H9 (cell line): ENCODE measurements at regions not wholly inside any gene's neighbourhood (a gene's known extent, or its start where the extent isn't known, plus 50 kb on each side); places are given as distances from the start of the nearest gene placed in this dataset.

Experiments used
- DNase-seq: peaks from one replicate; pipeline ENCODE4 v3.0.0-alpha.2; 2017
- H2AFZ ChIP-seq: one replicate; pipeline ENCODE4 v1.6.1; 2013; ENCODE audit warnings: mild to moderate bottlenecking, low read length, control low read depth, moderate library complexity
- H2AK5ac ChIP-seq: 2 replicates; pipeline ENCODE4 v1.6.1; 2013; ENCODE audit warnings: low read length, control low read depth, mixed read lengths; ENCODE audit not compliant: insufficient read length
- H2BK120ac ChIP-seq: one replicate; pipeline ENCODE4 v1.6.1; 2013; ENCODE audit warnings: low read depth, mild to moderate bottlenecking, low read length, control low read depth, inconsistent platforms; ENCODE audit not compliant: poor library complexity, severe bottlenecking
- H2BK12ac ChIP-seq: 2 replicates; pipeline ENCODE4 v1.6.1; 2013; ENCODE audit warnings: low read length, control low read depth, mixed read lengths, low read depth; ENCODE audit not compliant: insufficient read length
- H2BK15ac ChIP-seq: 2 replicates; pipeline ENCODE4 v1.6.1; 2013; ENCODE audit warnings: low read depth, low read length, control low read depth
- H2BK20ac ChIP-seq: one replicate; pipeline ENCODE4 v1.6.1; 2013; ENCODE audit warnings: low read depth, mild to moderate bottlenecking, low read length, control low read depth, inconsistent platforms; ENCODE audit not compliant: poor library complexity, severe bottlenecking
- H2BK5ac ChIP-seq: 2 replicates; pipeline ENCODE4 v1.6.1; 2013; ENCODE audit warnings: low read length, control low read depth, mixed read lengths; ENCODE audit not compliant: insufficient read length
- H3K14ac ChIP-seq: 2 replicates; pipeline ENCODE4 v1.6.1; 2013; ENCODE audit warnings: low read length, control low read depth; ENCODE audit not compliant: insufficient read depth
- H3K18ac ChIP-seq: 2 replicates; pipeline ENCODE4 v1.6.1; 2013; ENCODE audit warnings: low read depth, mild to moderate bottlenecking, mixed read lengths, low read length, control low read depth; ENCODE audit not compliant: insufficient read length
- H3K23ac ChIP-seq: 2 replicates; pipeline ENCODE4 v1.6.1; 2013; ENCODE audit warnings: low read length, control low read depth, mixed read lengths, low read depth; ENCODE audit not compliant: insufficient read length
- H3K23me2 ChIP-seq: 2 replicates; pipeline ENCODE4 v1.6.1; 2013; ENCODE audit warnings: low read depth, mild to moderate bottlenecking, mixed read lengths, low read length, control low read depth; ENCODE audit not compliant: insufficient read length, poor library complexity, severe bottlenecking
- H3K27ac ChIP-seq: 2 replicates; pipeline ENCODE4 v1.5.1; 2013; ENCODE audit warnings: low read length, control low read depth, mixed read lengths, low read depth; ENCODE audit not compliant: insufficient read length
- H3K27me3 ChIP-seq: 2 replicates; pipeline ENCODE4 v1.6.1; 2013; ENCODE audit warnings: low read length, control low read depth, inconsistent platforms; ENCODE audit not compliant: insufficient read depth
- H3K4ac ChIP-seq: 2 replicates; pipeline ENCODE4 v1.6.1; 2013; ENCODE audit warnings: low read depth, mild to moderate bottlenecking, control low read depth, inconsistent platforms, low read length, moderate library complexity
- H3K4me1 ChIP-seq: 2 replicates; pipeline ENCODE4 v1.6.1; 2013; ENCODE audit warnings: low read length, control low read depth, inconsistent platforms; ENCODE audit not compliant: insufficient read depth
- H3K4me2 ChIP-seq: 2 replicates; pipeline ENCODE4 v1.6.1; 2013; ENCODE audit warnings: low read length, control low read depth, mixed read lengths; ENCODE audit not compliant: insufficient read length, insufficient read depth
- H3K56ac ChIP-seq: 2 replicates; pipeline ENCODE4 v1.6.1; 2013; ENCODE audit warnings: low read depth, mild to moderate bottlenecking, mixed read lengths, low read length, control low read depth; ENCODE audit not compliant: insufficient read length
- H3K79me1 ChIP-seq: 2 replicates; pipeline ENCODE4 v1.6.1; 2013; ENCODE audit warnings: low read depth, mild to moderate bottlenecking, moderate library complexity, low read length, control low read depth, inconsistent platforms; ENCODE audit not compliant: insufficient read depth, poor library complexity, severe bottlenecking
- H3K79me2 ChIP-seq: 2 replicates; pipeline ENCODE4 v1.6.1; 2013; ENCODE audit warnings: low read length, control low read depth, inconsistent platforms; ENCODE audit not compliant: insufficient read depth
- H3K9ac ChIP-seq: 2 replicates; pipeline ENCODE4 v1.6.1; 2013; ENCODE audit warnings: low read length, control low read depth, mixed read lengths; ENCODE audit not compliant: insufficient read length; ENCODE audit errors: extremely low read depth
- H3K9me3 ChIP-seq: one replicate; pipeline ENCODE4 v1.6.1; 2013; ENCODE audit warnings: low read depth, low read length, inconsistent platforms; ENCODE audit not compliant: control insufficient read depth
- H3T11ph ChIP-seq: one replicate; pipeline ENCODE4 v1.6.1; 2013; ENCODE audit warnings: mild to moderate bottlenecking, low read length, control low read depth, inconsistent platforms
- H4K20me1 ChIP-seq: one replicate; pipeline ENCODE4 v1.6.1; 2013; ENCODE audit not compliant: control insufficient read depth, insufficient read length, insufficient read depth
- H4K5ac ChIP-seq: 2 replicates; pipeline ENCODE4 v1.6.1; 2013; ENCODE audit warnings: low read depth, mild to moderate bottlenecking, mixed read lengths, low read length, control low read depth; ENCODE audit not compliant: insufficient read length
- H4K8ac ChIP-seq: replicated peaks from 2 replicates; pipeline ENCODE4 v1.6.1; 2013; ENCODE audit warnings: low read length, control low read depth, mixed read lengths, low read depth; ENCODE audit not compliant: insufficient read length
- H4K91ac ChIP-seq: 2 replicates; pipeline ENCODE4 v1.6.1; 2013; ENCODE audit warnings: low read depth, mild to moderate bottlenecking, moderate library complexity, mixed read lengths, low read length, control low read depth; ENCODE audit not compliant: insufficient read length
- H3K27ac Mint-ChIP-seq, 3 experiments: 2 replicates in 2 of 3; 3 replicates in 1 of 3; pipeline ENCODE4 v1.8.0; 2020 to 2021; ENCODE audit warnings: mixed read lengths in 3 of 3, mild to moderate bottlenecking in 1 of 3, moderate library complexity in 1 of 3
- H3K27me3 Mint-ChIP-seq: 2 replicates; pipeline ENCODE4 v1.8.0; 2021; ENCODE audit warnings: low read depth, mild to moderate bottlenecking, moderate library complexity, mixed read lengths
- H3K36me3 Mint-ChIP-seq, 3 experiments: 2 replicates in 2 of 3; 3 replicates in 1 of 3; pipeline ENCODE4 v1.8.0; 2020 to 2021; ENCODE audit warnings: low read depth in 3 of 3, mixed read lengths in 3 of 3; ENCODE audit not compliant: insufficient read depth in 1 of 3
- H3K4me1 Mint-ChIP-seq, 2 experiments: 2 replicates each; pipeline ENCODE4 v1.8.0; 2020; ENCODE audit warnings: mixed read lengths in 2 of 2
- H3K4me3 Mint-ChIP-seq, 2 experiments: 2 replicates in 1 of 2; 3 replicates in 1 of 2; pipeline ENCODE4 v1.8.0; 2020 to 2021; ENCODE audit warnings: mild to moderate bottlenecking in 2 of 2, mixed read lengths in 2 of 2, moderate library complexity in 1 of 2
- H3K9me3 Mint-ChIP-seq, 2 experiments: 2 replicates in 1 of 2; 3 replicates in 1 of 2; pipeline ENCODE4 v1.8.0; 2020; ENCODE audit warnings: mild to moderate bottlenecking in 2 of 2, mixed read lengths in 2 of 2, moderate library complexity in 1 of 2
- WGBS: extraction: QIAGEN DNeasy Blood & Tissue Kit; methylation state at CpG from one replicate; pipeline ENCODE4 v1.1.7; 2013; ENCODE audit warnings: missing lambda C conversion rate, low lambda C conversion rate, mixed read lengths; ENCODE audit not compliant: insufficient read length; ENCODE audit errors: extremely low coverage; 5-methylcytosine and 5-hydroxymethylcytosine counted together
- TF ChIP-seq, protein P1 (sequence below): fragments of 200-600 bp; sonication (generic); conservative IDR thresholded peaks from 3 replicates; pipeline ENCODE4 v1.8.0; 2021; ENCODE audit warnings: antibody characterized with exemption, mild to moderate bottlenecking

- Histone ChIP-seq H3K79me2 (no peaks in the 10 kb centered on the region), H3K18ac (no peak overlapping the region), H2AK5ac (no peak overlapping the region), H2BK120ac (no peak overlapping the region), H3K4me2 (no peak overlapping the region), H3T11ph (no peak overlapping the region), H3K27me3 (no peaks in the 10 kb centered on the region), H3K4ac (no peak overlapping the region), H3K9me3 (no peaks in the 10 kb centered on the region), H4K8ac (no peak overlapping the region), H3K14ac (no peak overlapping the region), H2BK20ac (no peak overlapping the region), H3K23ac (no peak overlapping the region), H3K23me2 (no peaks in the 10 kb centered on the region), H3K79me1 (no peaks in the 10 kb centered on the region), H3K56ac (no peak overlapping the region), H3K9ac (no peak overlapping the region), H2BK15ac (no peak overlapping the region), H4K5ac (no peak overlapping the region), H4K91ac (no peak overlapping the region), H3K27ac (no peak overlapping the region), H4K20me1 (no peaks in the 10 kb centered on the region), H2BK5ac (no peak overlapping the region), H2BK12ac (no peak overlapping the region), H3K4me1 (no peaks in the 10 kb centered on the region), H2AFZ (no peak overlapping the region)
- DNase-seq = no peak
- WGBS = no CpG with 5 or more reads among the region's 2 CpGs
- TF ChIP-seq, protein P1, sequence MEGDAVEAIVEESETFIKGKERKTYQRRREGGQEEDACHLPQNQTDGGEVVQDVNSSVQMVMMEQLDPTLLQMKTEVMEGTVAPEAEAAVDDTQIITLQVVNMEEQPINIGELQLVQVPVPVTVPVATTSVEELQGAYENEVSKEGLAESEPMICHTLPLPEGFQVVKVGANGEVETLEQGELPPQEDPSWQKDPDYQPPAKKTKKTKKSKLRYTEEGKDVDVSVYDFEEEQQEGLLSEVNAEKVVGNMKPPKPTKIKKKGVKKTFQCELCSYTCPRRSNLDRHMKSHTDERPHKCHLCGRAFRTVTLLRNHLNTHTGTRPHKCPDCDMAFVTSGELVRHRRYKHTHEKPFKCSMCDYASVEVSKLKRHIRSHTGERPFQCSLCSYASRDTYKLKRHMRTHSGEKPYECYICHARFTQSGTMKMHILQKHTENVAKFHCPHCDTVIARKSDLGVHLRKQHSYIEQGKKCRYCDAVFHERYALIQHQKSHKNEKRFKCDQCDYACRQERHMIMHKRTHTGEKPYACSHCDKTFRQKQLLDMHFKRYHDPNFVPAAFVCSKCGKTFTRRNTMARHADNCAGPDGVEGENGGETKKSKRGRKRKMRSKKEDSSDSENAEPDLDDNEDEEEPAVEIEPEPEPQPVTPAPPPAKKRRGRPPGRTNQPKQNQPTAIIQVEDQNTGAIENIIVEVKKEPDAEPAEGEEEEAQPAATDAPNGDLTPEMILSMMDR = no peak
- Mint-ChIP-seq H3K27ac (no peak overlapping the region), H3K4me3 (no peak overlapping the region), H3K4me1 (peaks cover 9 to 10% of the 10 kb centered on the region in 2 experiments), H3K36me3 (peaks cover 0 to 5% (median 0%) of the 10 kb centered on the region in 3 experiments; a peak in 2 of 7 replicates), H3K27me3 (no peaks in the 10 kb centered on the region; the same call in 1 of the 2 replicates), H3K9me3 (peaks cover 0 to 3% of the 10 kb centered on the region in 2 experiments; a peak in 2 of 5 replicates)
Observed at GRCh38 chr15:91490211-91490610, 363.3 kb upstream of the SLCO3A1 start.
